Ovary (tissue), 3 donors: ENCODE measurements at regions not wholly inside any gene's neighbourhood (a gene's known extent, or its start where the extent isn't known, plus 50 kb on each side); places are given as distances from the start of the nearest gene placed in this dataset.

Experiments
- EP300 ChIP-seq: sonication (generic); formaldehyde crosslinking; IDR thresholded peaks from one replicate; pipeline ENCODE4 v1.6.1; 2017; ENCODE audit warnings: antibody characterized with exemption
- POLR2A ChIP-seq: fragments of 450-650 bp; IDR thresholded peaks from one replicate; pipeline ENCODE4 v1.6.1; 2017; ENCODE audit warnings: antibody characterized with exemption, mild to moderate bottlenecking, moderate library complexity
- TF ChIP-seq, protein P1 (sequence below), 3 donors: fragments of 450-650 bp in 2 of 3; fragments of 200-600 bp in 1 of 3; IDR thresholded peaks; one replicate each; pipeline versions ENCODE4 v1.5.1 to v1.8.0; 2016 to 2022; ENCODE audit warnings: antibody characterized with exemption in 3 of 3, mild to moderate bottlenecking in 1 of 3
- donor health status: DM: no; HTN: no; CAD: no.

DNA sequence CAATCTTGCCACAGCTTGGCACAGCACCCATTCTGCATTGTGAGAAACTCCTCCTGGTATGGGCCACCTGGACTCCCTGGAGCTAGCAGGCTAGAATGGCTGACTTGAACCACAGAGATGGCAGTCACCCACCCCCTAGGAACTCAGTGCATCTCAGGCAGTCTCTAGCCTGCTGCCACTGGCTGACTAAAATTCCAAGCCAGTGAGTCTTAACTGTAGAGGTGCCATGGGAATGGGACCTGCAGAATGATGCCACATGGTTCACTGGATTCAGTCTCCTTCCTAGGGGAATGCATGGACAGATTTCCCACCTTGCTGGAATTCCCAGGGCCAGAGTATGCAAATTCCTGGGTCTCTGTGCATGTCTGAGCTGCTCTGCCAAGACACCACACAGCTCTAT, 382.9 kb downstream of the MAN2A1 start:
- TF ChIP-seq, protein P1, sequence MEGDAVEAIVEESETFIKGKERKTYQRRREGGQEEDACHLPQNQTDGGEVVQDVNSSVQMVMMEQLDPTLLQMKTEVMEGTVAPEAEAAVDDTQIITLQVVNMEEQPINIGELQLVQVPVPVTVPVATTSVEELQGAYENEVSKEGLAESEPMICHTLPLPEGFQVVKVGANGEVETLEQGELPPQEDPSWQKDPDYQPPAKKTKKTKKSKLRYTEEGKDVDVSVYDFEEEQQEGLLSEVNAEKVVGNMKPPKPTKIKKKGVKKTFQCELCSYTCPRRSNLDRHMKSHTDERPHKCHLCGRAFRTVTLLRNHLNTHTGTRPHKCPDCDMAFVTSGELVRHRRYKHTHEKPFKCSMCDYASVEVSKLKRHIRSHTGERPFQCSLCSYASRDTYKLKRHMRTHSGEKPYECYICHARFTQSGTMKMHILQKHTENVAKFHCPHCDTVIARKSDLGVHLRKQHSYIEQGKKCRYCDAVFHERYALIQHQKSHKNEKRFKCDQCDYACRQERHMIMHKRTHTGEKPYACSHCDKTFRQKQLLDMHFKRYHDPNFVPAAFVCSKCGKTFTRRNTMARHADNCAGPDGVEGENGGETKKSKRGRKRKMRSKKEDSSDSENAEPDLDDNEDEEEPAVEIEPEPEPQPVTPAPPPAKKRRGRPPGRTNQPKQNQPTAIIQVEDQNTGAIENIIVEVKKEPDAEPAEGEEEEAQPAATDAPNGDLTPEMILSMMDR (IDR thresholded peaks at IDR 0.05): no peak
- no peak for TF ChIP-seq EP300
- TF ChIP-seq POLR2A: no peak
